BLaER1 (cell line): ENCODE measurements at regions not wholly inside any gene's neighbourhood (a gene's known extent, or its start where the extent isn't known, plus 50 kb on each side); places are given as distances from the start of the nearest gene placed in this dataset.
"Not testable (repeated sequence)": the region's sequence is repeated elsewhere in the genome, so short reads cannot be mapped to it uniquely, and the experiment has no call there.

Experiments
- H3K27ac ChIP-seq: shearing (Covaris generic); formaldehyde crosslinking; 2 replicates; pipeline ENCODE4 v1.8.1; 2022
- H3K27me3 ChIP-seq: shearing (Covaris generic); formaldehyde crosslinking; 2 replicates; pipeline ENCODE4 v1.8.1; 2022
- H3K36me3 ChIP-seq: shearing (Covaris generic); formaldehyde crosslinking; 2 replicates; pipeline ENCODE4 v1.8.1; 2022
- H3K4me1 ChIP-seq: shearing (Covaris generic); formaldehyde crosslinking; 2 replicates; pipeline ENCODE4 v1.8.1; 2022
- H3K4me2 ChIP-seq: shearing (Covaris generic); formaldehyde crosslinking; 2 replicates; pipeline ENCODE4 v1.8.1; 2022
- H3K4me3 ChIP-seq: shearing (Covaris generic); formaldehyde crosslinking; 2 replicates; pipeline ENCODE4 v1.8.1; 2022
- H3K9ac ChIP-seq: shearing (Covaris generic); formaldehyde crosslinking; 2 replicates; pipeline ENCODE4 v1.8.1; 2022
- H3K9me3 ChIP-seq: shearing (Covaris generic); formaldehyde crosslinking; 2 replicates; pipeline ENCODE4 v1.8.1; 2022
- H4K20me1 ChIP-seq: shearing (Covaris generic); formaldehyde crosslinking; 2 replicates; pipeline ENCODE4 v1.8.1; 2022
- Cebpa-rat ChIP-seq: shearing (Covaris generic); IDR thresholded peaks from 2 replicates; pipeline ENCODE4 v1.8.1; 2022

DNA sequence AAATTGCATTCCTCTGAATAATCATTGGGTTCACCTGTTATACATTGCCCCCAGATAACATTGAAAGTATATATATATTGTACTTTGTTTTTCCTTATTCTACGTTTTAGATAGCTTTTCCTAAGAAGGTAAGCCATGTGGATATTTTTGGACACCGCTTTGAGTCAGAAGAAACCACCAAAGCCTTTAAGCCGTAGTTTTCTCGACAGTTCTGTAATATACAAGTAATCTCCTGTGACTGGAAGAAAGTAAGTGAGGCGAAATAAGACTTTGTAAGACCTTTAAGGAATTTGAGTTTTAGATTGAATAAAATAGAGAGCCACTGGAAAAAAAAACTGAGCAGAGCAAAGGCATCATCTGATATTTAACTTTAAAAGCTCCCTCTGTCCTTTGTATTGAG, 1092.0 kb downstream of the DIPK2A start:
- no peak for TF ChIP-seq Cebpa-rat
- H3K27ac ChIP-seq = no peak overlapping the region
- no peaks in the 10 kb centered on the region for H3K27me3 ChIP-seq
- H3K4me2 ChIP-seq = no peak overlapping the region
- no peak overlapping the region for H3K9ac ChIP-seq
- H3K36me3 ChIP-seq = no peaks in the 10 kb centered on the region
- H3K4me3 ChIP-seq = no peak overlapping the region
- no peaks in the 10 kb centered on the region for H3K4me1 ChIP-seq
- no peaks in the 10 kb centered on the region for H4K20me1 ChIP-seq
- H3K9me3 ChIP-seq = peaks cover 26% of the 10 kb centered on the region

DNA sequence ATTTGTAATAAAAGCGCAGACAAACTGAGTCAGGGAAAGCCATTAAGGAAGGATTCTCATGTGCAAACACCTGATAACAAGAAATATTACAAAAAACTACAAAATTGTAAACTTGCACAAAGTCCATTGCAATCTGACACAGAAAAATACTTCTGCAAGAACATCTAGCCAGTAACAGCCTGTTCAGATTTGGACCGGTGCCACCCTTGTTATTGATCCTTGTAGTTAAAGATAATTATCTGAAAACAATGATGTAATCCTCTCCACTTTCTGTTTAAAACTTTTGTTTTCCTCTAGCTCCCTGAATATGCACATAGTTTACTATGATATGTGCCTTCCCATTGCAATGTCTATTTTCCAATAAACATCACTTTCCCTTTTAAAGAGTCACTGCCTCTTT, 1090.2 kb downstream of the PLOD2 start:
- Histone ChIP-seq H3K27ac (no peak overlapping the region), H3K36me3 (no peaks in the 10 kb centered on the region), H3K4me1 (no peaks in the 10 kb centered on the region), H3K27me3 (no peaks in the 10 kb centered on the region), H3K4me2 (no peak overlapping the region), H3K9ac (no peak overlapping the region), H4K20me1 (no peaks in the 10 kb centered on the region), H3K4me3 (no peak overlapping the region), H3K9me3 (peaks cover 13% of the 10 kb centered on the region)
- no peak for TF ChIP-seq Cebpa-rat

DNA sequence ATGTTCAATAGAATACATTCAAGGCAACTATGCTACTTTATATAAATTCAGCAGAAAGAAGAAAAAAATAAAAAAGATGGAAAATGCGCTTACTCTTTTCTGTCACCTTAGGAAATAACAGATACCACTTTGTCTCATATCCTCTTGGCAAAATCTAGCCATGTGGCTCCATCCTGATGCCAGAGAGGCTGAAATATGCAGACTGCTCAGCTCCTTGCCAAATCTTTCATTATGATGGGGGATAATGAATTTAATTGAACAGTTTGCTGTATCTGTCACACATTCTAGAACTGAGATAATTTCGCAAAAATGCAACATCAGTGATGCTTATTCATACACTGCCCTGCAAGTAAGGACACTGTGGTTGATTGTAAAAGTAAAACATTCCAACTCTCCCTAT, 1081.5 kb downstream of the PLOD2 start:
- H3K27ac ChIP-seq = no peak overlapping the region
- H3K4me1 ChIP-seq = no peaks in the 10 kb centered on the region
- H3K36me3 ChIP-seq = no peaks in the 10 kb centered on the region
- TF ChIP-seq Cebpa-rat = no peak
- H3K9ac ChIP-seq = no peak overlapping the region
- H4K20me1 ChIP-seq = no peaks in the 10 kb centered on the region
- no peaks in the 10 kb centered on the region for H3K27me3 ChIP-seq
- H3K4me2 ChIP-seq = no peak overlapping the region
- H3K9me3 ChIP-seq = no peaks in the 10 kb centered on the region
- H3K4me3 ChIP-seq = no peak overlapping the region

DNA sequence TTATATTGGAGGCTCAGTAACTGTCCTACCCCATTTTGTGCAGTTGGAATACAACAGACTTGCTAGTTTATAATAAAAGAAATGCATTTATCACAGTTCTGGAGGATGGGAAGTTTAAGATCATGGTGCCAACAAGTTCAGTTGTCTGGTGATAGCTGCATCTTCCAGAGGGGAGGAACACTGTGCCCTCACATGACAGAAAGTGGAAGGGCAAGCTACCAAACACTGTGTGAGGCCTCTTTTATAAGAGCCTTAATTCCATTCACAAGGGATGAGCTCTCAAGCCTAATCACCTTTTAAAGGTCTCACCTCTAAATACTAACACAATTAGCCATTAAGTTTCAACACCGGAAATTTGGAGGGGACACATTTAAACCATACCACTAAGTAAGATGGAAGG, 1073.9 kb downstream of the PLOD2 start:
- H3K36me3 ChIP-seq = no peaks in the 10 kb centered on the region
- no peak overlapping the region for H3K4me3 ChIP-seq
- H3K4me1 ChIP-seq = peaks cover 51% of the 10 kb centered on the region
- no peak overlapping the region for H3K9ac ChIP-seq
- no peaks in the 10 kb centered on the region for H4K20me1 ChIP-seq
- H3K9me3 ChIP-seq = no peaks in the 10 kb centered on the region; the same call in 1 of the 2 replicates
- peak overlapping the region; percentile 91 for H3K27ac ChIP-seq
- H3K27me3 ChIP-seq = no peaks in the 10 kb centered on the region
- peak overlapping the region; percentile 80 for H3K4me2 ChIP-seq
- TF ChIP-seq Cebpa-rat = no peak

DNA sequence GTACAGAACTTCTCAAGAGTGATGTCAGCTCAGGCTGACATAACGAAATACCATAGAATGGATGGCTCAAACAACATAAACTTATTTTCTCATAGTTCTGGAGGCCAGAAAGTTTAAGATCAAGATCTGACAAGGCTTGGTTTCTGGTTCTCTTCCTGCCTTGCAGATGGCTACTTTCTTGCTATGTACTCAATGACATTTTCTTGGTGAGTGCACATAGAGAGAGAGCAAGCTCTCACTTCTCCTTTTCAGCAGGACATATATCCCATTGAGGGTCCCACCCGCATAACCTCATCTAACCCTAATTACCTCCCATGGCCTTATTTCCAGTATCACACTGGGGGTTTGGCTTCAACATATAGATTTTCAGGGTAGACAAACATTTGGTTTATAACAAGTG, 1072.1 kb downstream of the PLOD2 start:
- no peaks in the 10 kb centered on the region; the same call in 1 of the 2 replicates for H3K9me3 ChIP-seq
- TF ChIP-seq Cebpa-rat = no peak
- no peaks in the 10 kb centered on the region for H4K20me1 ChIP-seq
- H3K27ac ChIP-seq = peak overlapping the region; percentile 91
- H3K9ac ChIP-seq = no peak overlapping the region; the same call in 1 of the 2 replicates
- H3K4me1 ChIP-seq = peaks cover 51% of the 10 kb centered on the region
- H3K27me3 ChIP-seq = no peaks in the 10 kb centered on the region
- H3K36me3 ChIP-seq = no peaks in the 10 kb centered on the region
- peak overlapping the region; percentile 80 for H3K4me2 ChIP-seq
- no peak overlapping the region for H3K4me3 ChIP-seq

DNA sequence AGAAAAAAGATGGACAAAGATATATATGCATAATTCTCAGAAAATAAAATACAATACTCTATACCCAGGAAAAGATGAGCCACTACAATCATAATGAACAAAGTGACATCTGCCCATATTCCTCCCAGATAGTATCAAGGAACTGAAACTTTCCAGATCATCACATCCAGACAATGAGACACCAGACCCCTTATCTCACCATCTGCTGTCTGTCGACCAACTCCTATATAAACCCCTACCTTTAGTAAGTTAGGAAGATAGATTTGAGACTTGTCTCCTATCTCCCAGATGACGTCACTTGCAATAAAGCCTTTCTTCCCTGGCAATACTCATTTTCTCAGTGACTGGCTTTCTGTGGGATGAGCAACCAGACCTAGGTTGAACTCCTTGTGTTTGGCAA, 1071.6 kb downstream of the PLOD2 start:
- Histone ChIP-seq H4K20me1 (no peaks in the 10 kb centered on the region), H3K4me3 (no peak overlapping the region), H3K9ac (no peak overlapping the region), H3K4me2 (peak overlapping the region; percentile 80), H3K27me3 (no peaks in the 10 kb centered on the region), H3K27ac (peak overlapping the region; percentile 91), H3K9me3 (no peaks in the 10 kb centered on the region; the same call in 1 of the 2 replicates), H3K4me1 (peaks cover 51% of the 10 kb centered on the region), H3K36me3 (no peaks in the 10 kb centered on the region)
- no peak for TF ChIP-seq Cebpa-rat

DNA sequence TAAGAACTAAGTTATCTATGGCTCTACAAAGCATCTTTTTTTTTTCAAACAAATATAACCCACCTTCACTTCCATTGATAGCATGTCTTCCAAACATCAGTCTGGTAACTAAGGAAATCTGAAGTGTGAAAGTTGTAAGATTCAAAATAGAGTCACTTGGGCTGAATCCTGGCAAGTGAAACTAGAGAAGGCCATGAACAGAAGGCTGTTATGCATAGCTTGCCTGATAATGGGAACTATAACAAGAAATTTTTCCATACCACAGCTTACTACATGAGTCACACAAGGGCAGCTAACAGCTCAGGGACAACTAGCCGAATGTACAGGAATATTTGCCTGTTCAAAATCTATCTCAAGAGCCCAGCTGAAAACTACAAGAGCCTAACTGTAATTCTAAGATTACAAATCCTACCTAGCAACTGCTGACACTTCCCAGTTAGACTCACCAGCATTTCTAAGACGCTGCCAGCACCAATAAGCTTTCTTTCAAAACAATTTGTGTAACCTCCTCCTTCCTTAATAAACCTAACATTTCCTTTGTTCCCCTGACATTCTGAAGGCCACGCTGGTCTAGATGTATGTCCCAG, 1066.5 kb downstream of the PLOD2 start:
- H3K4me1 ChIP-seq = peaks cover 5% of the 10 kb centered on the region
- no peak overlapping the region for H3K27ac ChIP-seq
- no peak overlapping the region; the same call in 1 of the 2 replicates for H3K4me2 ChIP-seq
- no peak overlapping the region for H3K4me3 ChIP-seq
- H3K9ac ChIP-seq = no peak overlapping the region
- no peaks in the 10 kb centered on the region for H3K27me3 ChIP-seq
- H3K9me3 ChIP-seq = no peaks in the 10 kb centered on the region
- no peaks in the 10 kb centered on the region for H3K36me3 ChIP-seq
- H4K20me1 ChIP-seq = no peaks in the 10 kb centered on the region
- no peak for TF ChIP-seq Cebpa-rat

DNA sequence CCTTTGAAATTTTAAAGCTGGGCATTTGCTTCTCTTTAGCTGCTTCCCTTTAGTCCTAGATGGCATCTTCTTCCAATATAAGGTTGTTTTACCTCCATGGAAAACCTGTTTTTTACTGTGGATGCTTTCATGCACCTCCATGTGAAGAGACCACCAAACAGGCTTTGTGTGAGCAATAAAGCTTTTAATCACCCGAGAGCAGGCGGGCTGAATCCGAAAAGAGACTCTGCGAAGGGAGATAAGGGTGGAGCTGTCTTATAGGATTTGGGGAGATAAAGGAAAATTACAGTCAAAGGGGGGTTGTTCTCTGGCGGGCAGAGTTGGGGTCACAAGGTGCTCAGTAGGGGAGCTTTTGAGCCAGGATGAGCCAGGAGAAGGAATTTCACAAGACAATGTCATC, 1049.8 kb downstream of the PLOD2 start:
- not testable (repeated sequence) for H3K4me2 ChIP-seq, H3K4me3 ChIP-seq, H3K4me1 ChIP-seq, H3K9ac ChIP-seq, H4K20me1 ChIP-seq, H3K27me3 ChIP-seq, H3K9me3 ChIP-seq, H3K27ac ChIP-seq, H3K36me3 ChIP-seq

DNA sequence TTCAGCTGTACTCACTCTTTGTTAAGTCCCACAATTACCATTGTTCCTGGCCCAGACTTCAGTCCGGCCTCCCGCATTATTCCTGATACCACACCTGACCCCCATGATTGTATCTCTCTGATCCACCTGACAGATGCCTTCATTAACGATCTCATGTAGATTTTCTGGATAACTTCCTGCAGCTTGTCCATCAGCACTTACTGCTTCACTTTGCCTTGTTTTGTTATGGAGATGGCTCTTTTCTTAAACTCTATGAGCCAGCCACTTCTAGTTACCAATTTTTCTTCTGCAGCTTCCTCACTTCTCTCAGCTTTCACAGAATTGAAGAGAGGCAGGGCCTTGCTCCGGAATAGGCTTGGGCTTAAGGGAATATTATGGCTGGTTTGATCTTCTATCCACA, 1044.2 kb downstream of the PLOD2 start:
- H3K36me3 ChIP-seq = no peaks in the 10 kb centered on the region
- H3K27me3 ChIP-seq = no peaks in the 10 kb centered on the region
- H3K4me1 ChIP-seq = no peaks in the 10 kb centered on the region
- H3K4me2 ChIP-seq = no peak overlapping the region
- no peak for TF ChIP-seq Cebpa-rat
- no peak overlapping the region for H3K4me3 ChIP-seq
- no peak overlapping the region for H3K9ac ChIP-seq
- no peaks in the 10 kb centered on the region for H4K20me1 ChIP-seq
- H3K27ac ChIP-seq = no peak overlapping the region
- H3K9me3 ChIP-seq = no peaks in the 10 kb centered on the region

DNA sequence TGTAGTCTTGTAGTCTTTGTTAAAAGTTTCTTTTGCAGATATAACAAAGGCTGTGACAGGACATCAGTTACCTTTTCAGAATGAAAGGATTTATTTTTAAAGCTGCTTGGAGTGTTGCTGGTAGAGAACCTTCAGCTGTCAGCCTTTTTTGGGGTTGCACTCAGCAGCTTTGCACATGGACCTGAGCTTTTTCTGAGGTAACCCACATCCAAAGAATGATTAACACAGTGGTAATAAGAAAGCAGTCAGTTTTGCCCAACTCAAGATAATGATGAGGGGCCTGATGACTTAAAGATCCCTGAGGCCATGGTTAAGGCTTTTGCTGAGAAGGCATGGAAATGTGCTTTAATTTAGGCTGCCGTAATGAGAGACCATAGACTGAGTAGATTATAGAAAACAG, 1042.7 kb downstream of the PLOD2 start:
- H3K9me3 ChIP-seq = no peaks in the 10 kb centered on the region
- H3K27ac ChIP-seq = no peak overlapping the region
- H3K4me3 ChIP-seq = no peak overlapping the region
- no peaks in the 10 kb centered on the region for H3K36me3 ChIP-seq
- no peak overlapping the region for H3K4me2 ChIP-seq
- no peaks in the 10 kb centered on the region for H4K20me1 ChIP-seq
- H3K27me3 ChIP-seq = no peaks in the 10 kb centered on the region
- no peak overlapping the region for H3K9ac ChIP-seq
- H3K4me1 ChIP-seq = no peaks in the 10 kb centered on the region
- TF ChIP-seq Cebpa-rat = no peak
